GM18505 (cell line): ENCODE measurements at regions not wholly inside any gene's neighbourhood (a gene's known extent, or its start where the extent isn't known, plus 50 kb on each side); places are given as distances from the start of the nearest gene placed in this dataset.

Source experiments
- ATAC-seq: cut with Tn5 transposase; IDR thresholded peaks from one replicate; pipeline ENCODE4 v1.9.1; 2021; ENCODE audit not compliant: unreplicated experiment
- POLR2A ChIP-seq: IDR thresholded peaks from 4 replicates; pipeline ENCODE4 v1.6.1; 2011; ENCODE audit warnings: borderline replicate concordance; ENCODE audit not compliant: insufficient read depth, insufficient read length; ENCODE audit errors: extremely low read depth

GRCh38 chr9:99341686-99342085, 119.6 kb downstream of the SEC61B start:
- ATAC-seq, result no peak
- TF ChIP-seq POLR2A, result no peak

DNA sequence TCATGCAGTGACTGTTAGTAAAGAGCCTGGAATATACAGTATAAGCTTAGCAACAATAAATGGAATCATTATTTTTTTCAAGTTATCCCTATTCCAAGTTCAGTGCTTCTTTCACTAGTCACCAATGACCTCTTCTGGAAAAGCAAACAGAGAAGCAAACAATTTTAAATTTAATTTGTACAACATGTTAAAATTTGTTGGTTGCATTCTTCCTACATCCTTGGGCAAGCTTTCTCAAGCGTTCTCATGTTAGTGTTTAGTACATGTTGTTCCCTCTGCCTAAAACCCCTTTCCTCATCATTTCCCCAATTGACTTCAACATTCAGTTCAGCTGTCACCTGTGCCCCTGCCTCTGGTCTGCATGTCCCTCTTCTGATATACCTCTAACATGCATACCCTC, 123.4 kb downstream of the SEC61B start:
- no peak for TF ChIP-seq POLR2A
- no peak for ATAC-seq

- no peak for TF ChIP-seq POLR2A
- no peak for ATAC-seq
Observed at GRCh38 chr9:99345942-99346341, 123.9 kb downstream of the SEC61B start.

- TF ChIP-seq POLR2A, result no peak
- no peak for ATAC-seq
Observed at GRCh38 chr9:99347568-99347967, 125.5 kb downstream of the SEC61B start.

DNA sequence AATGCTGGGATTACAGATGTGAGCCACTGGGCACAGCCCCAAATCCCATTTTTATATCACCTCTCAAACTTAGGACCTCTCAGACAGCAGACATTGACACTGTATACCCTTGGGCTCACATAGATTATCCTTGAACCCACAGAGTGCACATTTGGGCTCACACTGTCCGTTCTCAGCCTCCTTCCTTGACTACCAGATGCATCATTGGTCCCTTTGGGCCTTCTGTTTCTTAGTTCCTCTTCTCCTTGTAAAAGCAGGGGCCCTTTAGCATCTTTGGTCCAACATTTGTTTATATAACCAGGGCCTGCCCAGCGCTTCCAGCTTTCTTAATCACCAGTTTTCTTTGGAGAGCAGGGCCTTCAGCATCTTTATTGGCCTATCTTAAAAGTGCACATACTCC, 126.2 kb downstream of the SEC61B start:
- no peak for TF ChIP-seq POLR2A

GRCh38 chr9:99349870-99350269, 127.8 kb downstream of the SEC61B start:
- no peak for TF ChIP-seq POLR2A
- no peak for ATAC-seq

More for the DNA sequence above, 126.2 kb downstream of the SEC61B start:
- no peak for ATAC-seq

GRCh38 chr9:99350461-99350860, 128.4 kb downstream of the SEC61B start:
- no peak for TF ChIP-seq POLR2A
- no peak for ATAC-seq

DNA sequence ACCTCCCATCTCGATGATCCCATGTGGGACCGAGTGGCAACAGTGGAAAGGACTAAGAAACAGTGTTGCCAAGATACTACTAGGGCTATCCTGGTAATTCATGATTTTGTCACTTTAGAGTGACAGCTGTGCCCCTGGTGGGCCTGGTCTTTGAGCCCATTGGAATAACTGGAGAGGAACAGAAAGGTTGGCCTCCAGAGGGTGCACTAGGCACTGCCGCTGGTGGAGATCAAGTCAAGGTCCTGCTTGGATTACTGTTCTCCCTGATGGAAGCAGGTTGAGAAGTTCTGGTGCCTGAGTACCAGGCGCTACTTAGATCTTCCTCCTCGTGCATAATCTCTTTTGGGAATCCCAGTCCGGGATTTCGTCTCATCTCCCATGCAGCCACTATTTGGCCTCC, 129.6 kb downstream of the SEC61B start:
- ATAC-seq, result no peak
- TF ChIP-seq POLR2A, result no peak

DNA sequence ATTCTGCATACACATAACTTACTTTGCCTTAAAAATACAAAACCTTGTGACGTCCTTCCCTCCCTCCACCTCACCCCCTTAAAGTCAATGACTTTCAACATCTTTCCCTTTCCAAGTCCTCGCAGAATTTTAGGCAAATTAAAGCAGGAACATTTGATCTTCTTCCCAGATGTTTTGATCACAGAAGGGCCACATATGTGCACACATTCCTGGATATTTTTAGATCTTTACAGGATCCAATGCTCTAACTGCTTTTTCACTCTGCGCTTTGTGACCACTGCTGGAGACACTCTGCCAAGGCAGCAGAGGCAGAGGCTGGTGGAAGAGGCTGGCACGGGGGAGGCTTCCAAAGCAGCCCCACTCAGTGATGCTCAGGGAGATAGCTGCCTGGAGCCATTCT, 130.7 kb downstream of the SEC61B start:
- no peak for TF ChIP-seq POLR2A
- no peak for ATAC-seq

- no peak for TF ChIP-seq POLR2A
- no peak for ATAC-seq
Observed at GRCh38 chr9:99353408-99353807, 131.3 kb downstream of the SEC61B start.

DNA sequence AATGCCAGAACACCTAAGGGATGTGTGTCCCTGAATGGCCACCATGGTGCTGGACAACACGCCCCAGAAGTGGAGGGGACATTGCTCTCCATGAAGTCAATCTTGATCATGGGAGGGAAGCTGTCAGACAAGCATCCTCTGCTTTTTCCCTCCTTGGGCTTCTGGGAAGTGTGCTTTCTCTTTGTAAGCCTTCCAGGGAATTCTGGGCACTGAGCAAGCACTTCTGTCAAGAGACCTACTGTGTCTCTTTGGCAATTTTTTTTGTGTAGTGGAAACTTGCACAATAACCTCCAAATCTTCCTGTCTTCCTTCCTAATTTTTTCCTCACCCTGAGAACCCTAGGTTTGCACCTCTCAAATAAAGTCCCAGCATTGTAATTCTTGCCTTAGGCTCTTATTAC, 132.0 kb downstream of the SEC61B start:
- no peak for TF ChIP-seq POLR2A
- no peak for ATAC-seq

DNA sequence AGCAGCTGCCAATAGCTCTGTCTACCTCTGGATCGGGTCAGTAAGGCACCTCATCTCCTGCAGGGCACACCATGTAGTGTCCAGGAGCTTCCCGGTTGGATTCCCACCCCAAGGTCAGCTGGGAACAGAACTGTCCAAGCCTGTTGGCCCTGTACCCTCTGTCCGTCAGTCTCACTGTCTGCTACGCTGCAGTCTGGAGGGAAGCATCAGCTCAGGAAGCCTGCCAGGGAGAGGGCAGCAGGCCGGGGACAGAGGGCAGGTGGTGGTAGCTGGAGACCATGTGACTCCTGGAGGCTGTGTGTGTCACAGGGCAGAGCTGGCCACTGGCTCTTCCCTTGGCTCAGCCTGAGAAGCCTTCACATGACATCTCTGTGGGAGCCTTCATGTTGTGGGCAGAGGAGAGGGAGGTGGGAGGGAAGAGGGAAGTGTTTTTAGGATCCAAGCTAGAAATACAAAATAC, 134.5 kb downstream of the SEC61B start:
- no peak for TF ChIP-seq POLR2A
- ATAC-seq, result no peak

- ATAC-seq, result no peak
- TF ChIP-seq POLR2A, result no peak
Observed at GRCh38 chr9:99357575-99357974, 135.5 kb downstream of the SEC61B start.

- no peak for ATAC-seq
- TF ChIP-seq POLR2A, result no peak
Observed at GRCh38 chr9:99358668-99359067, 136.6 kb downstream of the SEC61B start.

DNA sequence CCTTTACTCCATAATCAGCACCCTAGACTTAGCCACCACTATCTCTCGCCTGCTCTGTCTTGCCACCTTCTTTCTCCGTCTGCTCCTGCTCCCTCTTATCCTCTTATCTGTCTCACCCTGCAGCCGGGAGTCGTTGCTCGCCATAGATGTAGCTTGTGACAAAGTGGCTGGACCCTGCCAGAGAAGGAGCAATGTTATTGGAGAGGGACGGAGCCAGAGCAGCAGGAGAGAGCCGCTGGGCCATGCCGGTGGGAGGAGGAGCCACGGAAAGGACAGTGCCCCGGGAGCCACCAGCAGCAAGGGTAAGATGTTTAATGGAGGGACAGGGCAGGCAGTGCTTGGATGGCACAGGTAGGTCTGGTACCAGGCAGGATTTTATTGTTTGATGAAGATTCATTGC, 137.3 kb downstream of the SEC61B start:
- no peak for ATAC-seq
- no peak for TF ChIP-seq POLR2A

DNA sequence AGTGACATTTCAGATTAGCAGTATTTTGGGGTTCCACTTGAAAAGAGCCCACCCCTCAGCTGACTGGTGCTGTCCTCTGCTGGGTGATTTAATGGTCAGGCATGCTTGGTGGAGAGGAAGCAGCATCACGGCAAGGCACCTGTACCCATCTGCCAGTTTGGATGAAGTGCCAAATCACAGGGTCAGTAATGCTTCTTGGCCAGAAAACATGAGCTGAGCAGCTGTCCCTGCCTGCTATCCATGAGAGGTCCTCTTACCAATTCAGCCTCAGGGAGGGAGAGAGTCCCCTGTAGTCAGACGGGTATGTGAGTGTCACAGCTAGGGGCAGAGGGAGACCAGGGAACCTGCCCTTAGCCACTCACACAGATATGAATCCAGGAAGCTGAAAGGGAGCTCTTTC, 137.9 kb downstream of the SEC61B start:
- no peak for TF ChIP-seq POLR2A
- ATAC-seq, result no peak

DNA sequence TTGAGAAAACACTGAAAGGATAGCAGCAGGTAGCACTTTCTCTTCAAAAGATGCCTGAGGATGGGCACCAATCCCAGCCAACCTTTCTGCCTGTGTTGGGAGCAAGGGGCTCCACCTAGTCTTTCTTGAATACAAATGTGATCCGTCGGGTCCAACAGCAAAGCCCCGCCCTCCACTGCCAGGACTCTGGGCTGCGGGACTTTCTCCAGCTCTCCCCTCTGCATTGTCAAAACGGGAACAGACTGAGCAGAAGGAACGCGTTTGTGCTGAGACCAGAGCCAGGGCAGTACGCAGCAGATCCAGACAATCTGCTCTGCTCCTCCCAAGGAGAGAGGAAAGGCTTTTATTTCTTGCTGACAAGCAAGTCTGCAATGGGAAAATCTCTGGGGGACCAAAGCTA, 139.7 kb downstream of the SEC61B start:
- TF ChIP-seq POLR2A, result no peak
- ATAC-seq, result no peak

DNA sequence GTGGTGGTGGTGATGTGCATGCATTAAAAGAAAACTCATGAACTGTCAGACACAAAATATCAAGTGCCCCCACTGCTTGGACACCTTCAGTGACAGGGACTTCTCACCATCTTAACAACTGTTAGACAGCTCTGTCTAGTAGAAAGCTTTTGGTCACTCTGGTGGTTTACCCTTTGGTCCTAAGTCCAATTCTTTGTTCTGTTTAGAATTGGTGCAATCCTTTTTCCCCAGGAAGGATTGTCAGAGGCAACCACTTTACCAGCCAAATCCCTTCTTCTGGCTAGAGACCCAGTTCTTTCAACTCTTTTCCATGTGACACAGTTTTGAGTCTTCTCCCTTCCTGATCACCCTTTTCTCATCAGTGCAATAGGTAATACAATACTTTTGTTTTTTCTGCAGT, 140.2 kb downstream of the SEC61B start:
- ATAC-seq, result no peak
- TF ChIP-seq POLR2A, result no peak
